Mesenchymal stem cell (in vitro differentiated cells and primary cell): ENCODE measurements at regions not wholly inside any gene's neighbourhood (a gene's known extent, or its start where the extent isn't known, plus 50 kb on each side); places are given as distances from the start of the nearest gene placed in this dataset.

ENCODE experiments used
- DNase-seq: peaks from one replicate; pipeline ENCODE4 v3.0.0-alpha.2; 2013
- H2AFZ ChIP-seq: one replicate; pipeline ENCODE4 v1.6.1; 2013; ENCODE audit warnings: low read depth, mild to moderate bottlenecking, control low read depth, inconsistent platforms, low read length, moderate library complexity
- H2AK5ac ChIP-seq: 2 replicates; pipeline ENCODE4 v1.6.1; 2013; ENCODE audit warnings: low read length, moderate library complexity, mild to moderate bottlenecking, inconsistent platforms; ENCODE audit not compliant: severe bottlenecking
- H2BK120ac ChIP-seq: one replicate; pipeline ENCODE4 v1.6.1; 2013; ENCODE audit warnings: low read depth, mild to moderate bottlenecking, inconsistent platforms, low read length, moderate library complexity
- H2BK12ac ChIP-seq, 2 experiments: one replicate each; pipeline ENCODE4 v1.6.1; 2013; ENCODE audit warnings: inconsistent platforms in 2 of 2, low read length in 2 of 2, mild to moderate bottlenecking in 2 of 2, moderate library complexity in 2 of 2, control low read depth in 1 of 2
- H2BK15ac ChIP-seq: one replicate; pipeline ENCODE4 v1.6.1; 2013; ENCODE audit warnings: mild to moderate bottlenecking, low read depth, inconsistent platforms; ENCODE audit not compliant: poor library complexity, severe bottlenecking
- H2BK5ac ChIP-seq: 2 replicates; pipeline ENCODE4 v1.6.1; 2013; ENCODE audit warnings: low read depth, mild to moderate bottlenecking, low read length, control low read depth, inconsistent platforms; ENCODE audit not compliant: poor library complexity, severe bottlenecking
- H3K14ac ChIP-seq, 2 experiments: one replicate each; pipeline ENCODE4 v1.6.1; 2013; ENCODE audit warnings: inconsistent platforms in 2 of 2, low read length in 2 of 2, control low read depth in 1 of 2, mild to moderate bottlenecking in 1 of 2, moderate library complexity in 1 of 2
- H3K18ac ChIP-seq, 2 experiments: one replicate each; pipeline ENCODE4 v1.6.1; 2013; ENCODE audit warnings: inconsistent platforms in 2 of 2, low read length in 2 of 2, control low read depth in 1 of 2, low read depth in 1 of 2, mild to moderate bottlenecking in 1 of 2
- H3K23ac ChIP-seq, 2 experiments: one replicate each; pipeline ENCODE4 v1.6.1; 2013; ENCODE audit warnings: inconsistent platforms in 2 of 2, low read length in 2 of 2, mild to moderate bottlenecking in 2 of 2, moderate library complexity in 2 of 2, control low read depth in 1 of 2
- H3K27ac ChIP-seq: 2 replicates; pipeline ENCODE4 v1.5.1; 2013; ENCODE audit warnings: mild to moderate bottlenecking, moderate library complexity, low read length, control low read depth, inconsistent platforms; ENCODE audit not compliant: poor library complexity, severe bottlenecking
- H3K27me3 ChIP-seq, 2 experiments: 2 replicates each; pipeline versions ENCODE4 v1.6.1 to v1.7.0; 2013; ENCODE audit warnings: low read length in 2 of 2, mild to moderate bottlenecking in 2 of 2, moderate library complexity in 2 of 2, control low read depth in 1 of 2, inconsistent platforms in 1 of 2; ENCODE audit not compliant: control insufficient read depth in 1 of 2, insufficient read depth in 1 of 2
- H3K36me3 ChIP-seq, 2 experiments: 2 replicates each; pipeline versions ENCODE4 v1.6.1 to v1.7.0; 2013; ENCODE audit warnings: low read length in 2 of 2, control low read depth in 1 of 2, inconsistent platforms in 1 of 2, low read depth in 1 of 2, mild to moderate bottlenecking in 1 of 2; ENCODE audit not compliant: insufficient read depth in 2 of 2, control insufficient read depth in 1 of 2
- H3K4ac ChIP-seq, 2 experiments: one replicate each; pipeline ENCODE4 v1.6.1; 2013; ENCODE audit warnings: inconsistent platforms in 2 of 2, low read length in 2 of 2, mild to moderate bottlenecking in 2 of 2, moderate library complexity in 2 of 2, control low read depth in 1 of 2, low read depth in 1 of 2
- H3K4me1 ChIP-seq: 2 replicates; pipeline ENCODE4 v1.6.1; 2013; ENCODE audit warnings: low read depth, low read length, control low read depth; ENCODE audit not compliant: control insufficient read depth, insufficient read depth
- H3K4me2 ChIP-seq: 2 replicates; pipeline ENCODE4 v1.6.1; 2013; ENCODE audit warnings: low read length, mild to moderate bottlenecking, inconsistent platforms; ENCODE audit not compliant: poor library complexity, severe bottlenecking
- H3K4me3 ChIP-seq, 2 experiments: 2 replicates each; pipeline versions ENCODE4 v1.5.1 to v1.7.0; 2013; ENCODE audit warnings: low read length in 2 of 2, mild to moderate bottlenecking in 2 of 2, control low read depth in 1 of 2, low read depth in 1 of 2; ENCODE audit not compliant: insufficient read depth in 1 of 2
- H3K79me1 ChIP-seq: replicated peaks from 2 replicates; pipeline ENCODE4 v1.6.1; 2013; ENCODE audit warnings: mild to moderate bottlenecking, control low read depth, low read length, inconsistent platforms; ENCODE audit not compliant: poor library complexity, severe bottlenecking
- H3K9ac ChIP-seq: 2 replicates; pipeline ENCODE4 v1.7.0; 2013; ENCODE audit warnings: mild to moderate bottlenecking, low read length, moderate library complexity
- H3K9me3 ChIP-seq: 2 replicates; pipeline ENCODE4 v1.7.0; 2013; ENCODE audit warnings: mild to moderate bottlenecking, low read length; ENCODE audit not compliant: control insufficient read depth
- H4K8ac ChIP-seq: one replicate; pipeline ENCODE4 v1.6.1; 2013; ENCODE audit warnings: inconsistent platforms, mild to moderate bottlenecking, low read length, moderate library complexity
- H4K91ac ChIP-seq: one replicate; pipeline ENCODE4 v1.6.1; 2013; ENCODE audit warnings: mild to moderate bottlenecking, low read length, inconsistent platforms
- WGBS: methylation state at CpG from one replicate; pipeline ENCODE4 v1.1.7; 2013; ENCODE audit warnings: mixed read lengths; 5-methylcytosine and 5-hydroxymethylcytosine counted together

- Histone ChIP-seq H4K8ac (no peak overlapping the region), H3K4me1 (no peaks in the 10 kb centered on the region), H3K23ac (no peak overlapping the region), H2AK5ac (no peak overlapping the region), H2BK15ac (no peak overlapping the region), H3K4ac (no peak overlapping the region), H2BK12ac (no peak overlapping the region), H3K14ac (no peak overlapping the region), H3K9ac (no peak overlapping the region), H3K36me3 (no peaks in the 10 kb centered on the region), H3K4me2 (no peak overlapping the region), H2BK5ac (no peak overlapping the region), H3K4me3 (no peak overlapping the region), H3K79me1 (no peaks in the 10 kb centered on the region), H4K91ac (no peak overlapping the region), H3K18ac (no peak overlapping the region), H2AFZ (no peak overlapping the region), H2BK120ac (no peak overlapping the region), H3K27ac (no peak overlapping the region), H3K27me3 (peaks cover 0 to 5% of the 10 kb centered on the region in 2 experiments), H3K9me3 (peaks cover 4% of the 10 kb centered on the region)
- whole genome bisulfite sequencing, result 33% methylated on average over 13 of the region's 13 CpGs
- DNase-seq, result peak; percentile 50
These were observed 175.8 kb upstream of the TMEM132C start for GRCh38 chr12:128091101-128091720.

DNA sequence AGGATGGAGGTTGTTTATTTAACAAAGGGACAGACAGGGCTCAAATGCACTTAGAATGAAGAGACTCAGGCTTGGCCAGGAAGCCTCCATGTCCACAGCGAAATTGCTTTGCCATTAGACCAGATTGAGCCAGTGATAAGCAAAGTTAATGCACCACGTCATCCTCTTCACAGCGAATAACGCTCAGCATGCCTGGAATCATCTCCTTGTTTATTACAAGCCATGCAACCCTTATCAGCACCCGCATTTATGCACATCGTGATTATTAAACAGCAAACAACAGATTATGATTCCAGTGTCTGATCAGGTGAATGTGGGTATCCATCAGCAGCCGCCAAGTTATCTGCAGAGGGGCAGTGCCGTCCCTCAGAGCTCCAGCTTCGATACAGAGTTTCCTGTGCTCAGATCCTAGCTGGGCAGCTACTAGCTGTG is 175.0 kb upstream of the TMEM132C start:
- no peak overlapping the region for H3K23ac ChIP-seq

DNA sequence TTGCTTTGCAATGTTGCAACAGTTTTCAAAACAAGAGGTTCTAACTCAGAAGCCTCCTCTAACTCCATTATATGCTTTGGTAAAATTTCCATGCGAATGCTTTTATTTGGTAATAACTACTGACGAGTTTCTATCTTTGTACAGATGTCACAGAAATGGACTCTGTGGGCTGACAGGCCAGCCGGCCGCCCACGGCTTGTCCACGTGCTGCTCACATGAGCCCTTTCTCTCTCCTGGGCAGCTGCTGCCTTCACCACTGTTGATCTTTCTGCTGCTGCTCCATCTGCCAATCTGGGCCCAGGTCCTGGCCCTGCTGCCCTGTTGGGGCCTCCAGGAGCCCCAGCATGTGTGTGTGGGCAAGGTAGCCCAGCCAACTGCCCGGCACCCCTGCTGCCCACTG is 168.2 kb upstream of the TMEM132C start:
- Histone ChIP-seq H3K27me3 (no peaks in the 10 kb centered on the region), H2BK5ac (no peak overlapping the region), H3K27ac (no peak overlapping the region), H2BK120ac (no peak overlapping the region), H3K9me3 (peaks cover 7% of the 10 kb centered on the region), H4K91ac (peak overlapping the region; percentile 31), H3K4me1 (no peaks in the 10 kb centered on the region), H2BK12ac (no peak overlapping the region), H3K36me3 (no peaks in the 10 kb centered on the region), H3K4me3 (no peak overlapping the region), H3K23ac (no peak overlapping the region), H3K79me1 (no peaks in the 10 kb centered on the region), H3K4ac (no peak overlapping the region), H3K14ac (no peak overlapping the region), H3K4me2 (no peak overlapping the region), H2AFZ (no peak overlapping the region), H2BK15ac (no peak overlapping the region), H3K9ac (no peak overlapping the region), H2AK5ac (no peak overlapping the region), H4K8ac (no peak overlapping the region), H3K18ac (no peak overlapping the region)
- WGBS, result 85% methylated on average over 7 of the region's 7 CpGs
- no peak for DNase-seq

More for the DNA sequence above, 175.0 kb upstream of the TMEM132C start:
- 29% methylated on average over 9 of the region's 9 CpGs for WGBS
- H2BK120ac ChIP-seq, result no peak overlapping the region
- no peak overlapping the region for H3K4me3 ChIP-seq
- DNase-seq, result peak; percentile 68
- H3K4me1 ChIP-seq, result no peaks in the 10 kb centered on the region
- no peak overlapping the region for H2BK15ac ChIP-seq
- no peak overlapping the region for H2AK5ac ChIP-seq
- peaks cover 4% of the 10 kb centered on the region for H3K9me3 ChIP-seq
- H3K79me1 ChIP-seq, result no peaks in the 10 kb centered on the region
- H3K14ac ChIP-seq, result no peak overlapping the region
- H4K8ac ChIP-seq, result no peak overlapping the region
- no peak overlapping the region for H3K18ac ChIP-seq
- H2BK12ac ChIP-seq, result no peak overlapping the region
- H2AFZ ChIP-seq, result no peak overlapping the region
- H4K91ac ChIP-seq, result no peak overlapping the region
- H3K4me2 ChIP-seq, result no peak overlapping the region
- H3K4ac ChIP-seq, result no peak overlapping the region
- no peak overlapping the region for H3K27ac ChIP-seq
- H3K9ac ChIP-seq, result no peak overlapping the region
- peaks cover 0 to 5% of the 10 kb centered on the region in 2 experiments for H3K27me3 ChIP-seq
- no peak overlapping the region for H2BK5ac ChIP-seq
- H3K36me3 ChIP-seq, result no peaks in the 10 kb centered on the region

DNA sequence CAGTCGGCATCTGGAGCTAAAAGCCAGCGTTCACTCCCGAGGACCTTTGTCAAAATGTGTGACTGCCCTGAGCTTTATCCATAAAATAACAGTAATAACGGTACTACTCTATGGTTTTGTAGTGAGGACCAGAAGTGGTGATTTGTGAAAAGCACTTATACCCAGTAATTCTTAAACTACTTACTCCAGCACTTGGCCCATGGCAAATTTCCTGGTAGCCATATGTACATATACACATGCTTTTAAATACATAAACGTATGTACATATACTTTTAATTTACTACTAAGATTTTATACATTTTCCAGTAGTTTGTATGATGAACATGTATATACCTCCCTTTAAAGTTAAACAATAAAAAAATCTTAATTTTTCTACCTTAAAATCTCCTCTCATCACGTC is 163.8 kb upstream of the TMEM132C start:
- H3K14ac ChIP-seq, result no peak overlapping the region
- H2AFZ ChIP-seq, result no peak overlapping the region
- no peak overlapping the region for H2BK12ac ChIP-seq
- no peak overlapping the region for H3K27ac ChIP-seq
- no peak overlapping the region for H2AK5ac ChIP-seq
- H3K4me2 ChIP-seq, result no peak overlapping the region
- H2BK5ac ChIP-seq, result no peak overlapping the region
- no peak overlapping the region for H3K4ac ChIP-seq
- H3K79me1 ChIP-seq, result no peaks in the 10 kb centered on the region
- DNase-seq, result no peak
- H3K9me3 ChIP-seq, result peaks cover 7% of the 10 kb centered on the region
- 75% methylated on average over 5 of the region's 6 CpGs for WGBS
- H3K9ac ChIP-seq, result no peak overlapping the region
- no peak overlapping the region for H3K18ac ChIP-seq
- no peak overlapping the region for H2BK15ac ChIP-seq
- H3K27me3 ChIP-seq, result no peaks in the 10 kb centered on the region
- H3K4me1 ChIP-seq, result no peaks in the 10 kb centered on the region
- H2BK120ac ChIP-seq, result no peak overlapping the region
- no peak overlapping the region for H4K8ac ChIP-seq
- no peak overlapping the region for H3K4me3 ChIP-seq
- H3K23ac ChIP-seq, result no peak overlapping the region
- no peak overlapping the region for H4K91ac ChIP-seq
- no peaks in the 10 kb centered on the region for H3K36me3 ChIP-seq
